GM18868 (cell line): ENCODE measurements at regions not wholly inside any gene's neighbourhood (a gene's known extent, or its start where the extent isn't known, plus 50 kb on each side); places are given as distances from the start of the nearest gene placed in this dataset.

ENCODE experiments used
- ATAC-seq: cut with Tn5 transposase; IDR thresholded peaks from one replicate; pipeline ENCODE4 v1.9.1; 2021; ENCODE audit warnings: mild to moderate bottlenecking, moderate library complexity; ENCODE audit not compliant: unreplicated experiment

GRCh38 chr3:106717178-106717780 is 660.0 kb upstream of the CCDC54 start:
- no peak for ATAC-seq

GRCh38 chr3:106719077-106719476 is 658.2 kb upstream of the CCDC54 start:
- no peak for ATAC-seq

- no peak for ATAC-seq
These were observed 657.7 kb upstream of the CCDC54 start for GRCh38 chr3:106719583-106719982.

- ATAC-seq, result no peak
These were observed 656.7 kb upstream of the CCDC54 start for GRCh38 chr3:106720510-106720909.

GRCh38 chr3:106725566-106725965 is 651.7 kb upstream of the CCDC54 start:
- ATAC-seq, result no peak

GRCh38 chr3:106728315-106729098 is 648.7 kb upstream of the CCDC54 start:
- no peak for ATAC-seq

GRCh38 chr3:106729481-106729880 is 647.8 kb upstream of the CCDC54 start:
- ATAC-seq, result no peak

GRCh38 chr3:106731230-106731629 is 646.0 kb upstream of the CCDC54 start:
- ATAC-seq, result no peak

GRCh38 chr3:106734712-106735111 is 642.5 kb upstream of the CCDC54 start:
- no peak for ATAC-seq

- no peak for ATAC-seq
These were observed 640.0 kb upstream of the CCDC54 start for GRCh38 chr3:106737265-106737664.

GRCh38 chr3:106740116-106740515 is 637.1 kb upstream of the CCDC54 start:
- ATAC-seq, result no peak

- ATAC-seq, result no peak
These were observed 631.7 kb upstream of the CCDC54 start for GRCh38 chr3:106745344-106746168.

GRCh38 chr3:106746286-106746685 is 631.0 kb upstream of the CCDC54 start:
- ATAC-seq, result no peak

- ATAC-seq, result no peak
These were observed 628.6 kb upstream of the CCDC54 start for GRCh38 chr3:106748472-106749262.

- no peak for ATAC-seq
These were observed 627.1 kb upstream of the CCDC54 start for GRCh38 chr3:106750092-106750491.

- no peak for ATAC-seq
These were observed 621.9 kb upstream of the CCDC54 start for GRCh38 chr3:106755336-106755735.

- no peak for ATAC-seq
These were observed 620.3 kb upstream of the CCDC54 start for GRCh38 chr3:106756901-106757300.

- ATAC-seq, result no peak
These were observed 618.8 kb upstream of the CCDC54 start for GRCh38 chr3:106758459-106758858.

GRCh38 chr3:106759731-106760130 is 617.5 kb upstream of the CCDC54 start:
- no peak for ATAC-seq

- no peak for ATAC-seq
These were observed 611.9 kb upstream of the CCDC54 start for GRCh38 chr3:106765342-106765741.

- no peak for ATAC-seq
These were observed 608.2 kb upstream of the CCDC54 start for GRCh38 chr3:106768941-106769480.
